Adipocyte (in vitro differentiated cells): ENCODE measurements at regions not wholly inside any gene's neighbourhood (a gene's known extent, or its start where the extent isn't known, plus 50 kb on each side); places are given as distances from the start of the nearest gene placed in this dataset.

Experiments used
- DNase-seq: peaks from one replicate; pipeline ENCODE4 v3.0.0-alpha.2; 2015; ENCODE audit warnings: low read depth
- H3K27me3 ChIP-seq: replicated peaks from 2 replicates; pipeline ENCODE4 v1.7.0; 2013; ENCODE audit warnings: mild to moderate bottlenecking, low read length, moderate library complexity; ENCODE audit not compliant: control insufficient read depth, insufficient read depth
- H3K36me3 ChIP-seq: 2 replicates; pipeline ENCODE4 v1.7.0; 2013; ENCODE audit warnings: low read length, mild to moderate bottlenecking, moderate library complexity; ENCODE audit not compliant: control insufficient read depth, insufficient read depth, severe bottlenecking
- H3K4me1 ChIP-seq: 2 replicates; pipeline ENCODE4 v1.7.0; 2013; ENCODE audit warnings: mild to moderate bottlenecking, low read length, moderate library complexity; ENCODE audit not compliant: control insufficient read depth, insufficient read depth
- H3K4me3 ChIP-seq: 2 replicates; pipeline ENCODE4 v1.7.0; 2013; ENCODE audit warnings: mild to moderate bottlenecking, low read length, moderate library complexity
- H3K9ac ChIP-seq: 2 replicates; pipeline ENCODE4 v1.7.0; 2013; ENCODE audit warnings: mild to moderate bottlenecking, low read length, moderate library complexity
- H3K9me3 ChIP-seq: 2 replicates; pipeline ENCODE4 v1.7.0; 2013; ENCODE audit warnings: mild to moderate bottlenecking, low read length, moderate library complexity; ENCODE audit not compliant: control insufficient read depth

- no peak overlapping the region for H3K4me3 ChIP-seq
- no peaks in the 10 kb centered on the region for H3K36me3 ChIP-seq
These were observed 111.5 kb upstream of the SLCO3A1 start for GRCh38 chr15:91741986-91742385.

GRCh38 chr15:91751611-91752010 is 101.9 kb upstream of the SLCO3A1 start:
- no peak for DNase-seq
- no peak overlapping the region for H3K9ac ChIP-seq
- no peak overlapping the region for H3K4me3 ChIP-seq
- no peaks in the 10 kb centered on the region for H3K4me1 ChIP-seq
- peaks cover 13% of the 10 kb centered on the region for H3K9me3 ChIP-seq
- no peaks in the 10 kb centered on the region for H3K36me3 ChIP-seq
- H3K27me3 ChIP-seq = peaks cover 5% of the 10 kb centered on the region

More at GRCh38 chr15:91741986-91742385, 111.5 kb upstream of the SLCO3A1 start:
- no peak for DNase-seq
- no peak overlapping the region for H3K9ac ChIP-seq
- peaks cover 7% of the 10 kb centered on the region for H3K27me3 ChIP-seq
- no peaks in the 10 kb centered on the region for H3K4me1 ChIP-seq
- no peaks in the 10 kb centered on the region for H3K9me3 ChIP-seq

GRCh38 chr15:91752081-91752785 is 101.3 kb upstream of the SLCO3A1 start:
- H3K4me1 ChIP-seq = no peaks in the 10 kb centered on the region
- H3K9me3 ChIP-seq = peaks cover 13% of the 10 kb centered on the region
- no peak overlapping the region for H3K4me3 ChIP-seq
- no peaks in the 10 kb centered on the region for H3K36me3 ChIP-seq
- H3K9ac ChIP-seq = no peak overlapping the region
- no peak for DNase-seq
- peaks cover 5% of the 10 kb centered on the region for H3K27me3 ChIP-seq

- DNase-seq = no peak
These were observed 93.9 kb upstream of the SLCO3A1 start for GRCh38 chr15:91759560-91759959.

GRCh38 chr15:91765660-91766059 is 87.8 kb upstream of the SLCO3A1 start:
- no peak overlapping the region for H3K9ac ChIP-seq
- no peaks in the 10 kb centered on the region for H3K4me1 ChIP-seq
- H3K27me3 ChIP-seq = peaks cover 3% of the 10 kb centered on the region
- no peaks in the 10 kb centered on the region for H3K9me3 ChIP-seq
- H3K4me3 ChIP-seq = no peak overlapping the region
- H3K36me3 ChIP-seq = no peaks in the 10 kb centered on the region
- no peak for DNase-seq

More at GRCh38 chr15:91759560-91759959, 93.9 kb upstream of the SLCO3A1 start:
- Histone ChIP-seq H3K36me3 (no peaks in the 10 kb centered on the region), H3K4me1 (no peaks in the 10 kb centered on the region), H3K9me3 (peaks cover 13% of the 10 kb centered on the region), H3K27me3 (no peaks in the 10 kb centered on the region), H3K9ac (no peak overlapping the region), H3K4me3 (no peak overlapping the region)

- H3K4me1 ChIP-seq = no peaks in the 10 kb centered on the region
- H3K9ac ChIP-seq = no peak overlapping the region
- H3K9me3 ChIP-seq = no peaks in the 10 kb centered on the region
- H3K36me3 ChIP-seq = no peaks in the 10 kb centered on the region
- H3K27me3 ChIP-seq = peaks cover 6% of the 10 kb centered on the region
- H3K4me3 ChIP-seq = no peak overlapping the region
- DNase-seq = no peak
These were observed 84.0 kb upstream of the SLCO3A1 start for GRCh38 chr15:91769476-91769875.

- H3K4me3 ChIP-seq = no peak overlapping the region
- no peaks in the 10 kb centered on the region for H3K36me3 ChIP-seq
- no peak overlapping the region for H3K9ac ChIP-seq
- no peak for DNase-seq
- no peaks in the 10 kb centered on the region for H3K9me3 ChIP-seq
- peaks cover 4% of the 10 kb centered on the region for H3K4me1 ChIP-seq
- H3K27me3 ChIP-seq = peaks cover 6% of the 10 kb centered on the region
These were observed 83.6 kb upstream of the SLCO3A1 start for GRCh38 chr15:91769894-91770293.

GRCh38 chr15:91776104-91776503 is 77.4 kb upstream of the SLCO3A1 start:
- peak; percentile 1 for DNase-seq
- Histone ChIP-seq H3K27me3 (peaks cover 8% of the 10 kb centered on the region), H3K4me3 (no peak overlapping the region), H3K9me3 (no peaks in the 10 kb centered on the region), H3K4me1 (peaks cover 17% of the 10 kb centered on the region), H3K36me3 (no peaks in the 10 kb centered on the region), H3K9ac (no peak overlapping the region)

GRCh38 chr15:91779960-91780359 is 73.5 kb upstream of the SLCO3A1 start:
- Histone ChIP-seq H3K4me3 (no peak overlapping the region), H3K9ac (no peak overlapping the region), H3K27me3 (peaks cover 5% of the 10 kb centered on the region), H3K4me1 (peaks cover 12% of the 10 kb centered on the region), H3K9me3 (no peaks in the 10 kb centered on the region), H3K36me3 (no peaks in the 10 kb centered on the region)
- no peak for DNase-seq

GRCh38 chr15:91780387-91780786 is 73.1 kb upstream of the SLCO3A1 start:
- Histone ChIP-seq H3K4me3 (no peak overlapping the region), H3K9ac (no peak overlapping the region), H3K36me3 (no peaks in the 10 kb centered on the region), H3K9me3 (no peaks in the 10 kb centered on the region), H3K4me1 (peaks cover 8% of the 10 kb centered on the region), H3K27me3 (peaks cover 5% of the 10 kb centered on the region)
- DNase-seq = no peak

- no peak overlapping the region for H3K9ac ChIP-seq
These were observed 71.3 kb upstream of the SLCO3A1 start for GRCh38 chr15:91782221-91782620.

GRCh38 chr15:91783008-91783407 is 70.5 kb upstream of the SLCO3A1 start:
- H3K9ac ChIP-seq = no peak overlapping the region
- H3K4me3 ChIP-seq = no peak overlapping the region
- H3K9me3 ChIP-seq = no peaks in the 10 kb centered on the region
- H3K36me3 ChIP-seq = no peaks in the 10 kb centered on the region
- H3K27me3 ChIP-seq = peaks cover 7% of the 10 kb centered on the region
- DNase-seq = no peak
- H3K4me1 ChIP-seq = no peaks in the 10 kb centered on the region

More at GRCh38 chr15:91782221-91782620, 71.3 kb upstream of the SLCO3A1 start:
- H3K4me1 ChIP-seq = no peaks in the 10 kb centered on the region
- no peak overlapping the region for H3K4me3 ChIP-seq
- peaks cover 6% of the 10 kb centered on the region for H3K27me3 ChIP-seq
- no peaks in the 10 kb centered on the region for H3K9me3 ChIP-seq
- DNase-seq = no peak
- H3K36me3 ChIP-seq = no peaks in the 10 kb centered on the region
